PC-3 (cell line): ENCODE measurements at regions not wholly inside any gene's neighbourhood (a gene's known extent, or its start where the extent isn't known, plus 50 kb on each side); places are given as distances from the start of the nearest gene placed in this dataset.

Experiments used
- ATAC-seq: fragments of 200-7000 bp; cut with Tn5 transposase; 2 replicates; pipeline ENCODE4 v1.9.1; 2020; ENCODE audit warnings: mild to moderate bottlenecking, moderate library complexity
- BruUV-seq: library from RNA; stranded (reverse); fragments of 400-500 nt; replicated peaks from 2 replicates; lab custom pipeline; 2021; lab: Mats Ljungman, UMichigan
- CTCF ChIA-PET: fragments of 300-600 bp; sonication (Branson Sonifier 250); formaldehyde crosslinking; loops from one replicate; lab custom pipeline; 2022; ENCODE audit warnings: antibody characterized with exemption; lab: Charles Lee
- POLR2A ChIA-PET: fragments of 300-600 bp; sonication (Branson Sonifier 250); formaldehyde crosslinking; loops from one replicate; lab custom pipeline; 2022; ENCODE audit warnings: antibody characterized with exemption; ENCODE audit not compliant: unreplicated experiment; lab: Charles Lee
- DNase-seq: peaks from one replicate; pipeline ENCODE4 v3.0.0-alpha.2; 2015
- H2AFZ ChIP-seq: fragments of 300-600 bp; sonication (generic); 2 replicates; pipeline ENCODE4 v1.6.0; 2016; ENCODE audit warnings: antibody characterized with exemption, low read length
- H3F3A ChIP-seq: fragments of 300-600 bp; sonication (generic); one replicate; pipeline ENCODE4 v1.6.0; 2017; ENCODE audit warnings: antibody characterized with exemption, low read length, control low read depth, mild to moderate bottlenecking; ENCODE audit not compliant: unreplicated experiment
- H3K27ac ChIP-seq: fragments of 300-600 bp; sonication (generic); 2 replicates; pipeline ENCODE4 v1.5.1; 2016; ENCODE audit warnings: mild to moderate bottlenecking, low read length
- H3K27me3 ChIP-seq: fragments of 300-600 bp; sonication (generic); 2 replicates; pipeline ENCODE4 v1.6.1; 2016; ENCODE audit warnings: low read length, mixed read lengths
- H3K36me3 ChIP-seq: fragments of 300-600 bp; sonication (generic); 2 replicates; pipeline ENCODE4 v1.6.1; 2016; ENCODE audit warnings: low read depth, mixed run types, low read length, mixed read lengths
- H3K4me1 ChIP-seq: fragments of 300-600 bp; sonication (generic); 2 replicates; pipeline ENCODE4 v1.5.1; 2016; ENCODE audit warnings: low read length; ENCODE audit not compliant: insufficient read depth
- H3K4me2 ChIP-seq: fragments of 300-600 bp; sonication (generic); 2 replicates; pipeline ENCODE4 v1.6.0; 2016; ENCODE audit warnings: low read length
- H3K4me3 ChIP-seq: fragments of 300-600 bp; sonication (generic); 2 replicates; pipeline ENCODE4 v1.5.1; 2016; ENCODE audit warnings: mild to moderate bottlenecking, low read length, mixed read lengths
- H3K79me2 ChIP-seq: fragments of 300-600 bp; sonication (generic); 2 replicates; pipeline ENCODE4 v1.6.1; 2017; ENCODE audit warnings: low read length, mixed read lengths
- H3K9ac ChIP-seq: fragments of 300-600 bp; sonication (generic); 2 replicates; pipeline ENCODE4 v1.6.0; 2016; ENCODE audit warnings: mild to moderate bottlenecking, low read length
- H3K9me2 ChIP-seq: fragments of 300-600 bp; sonication (generic); replicated peaks from 2 replicates; pipeline ENCODE4 v1.6.1; 2016; ENCODE audit warnings: mixed run types, low read length, mixed read lengths
- H3K9me3 ChIP-seq: fragments of 300-600 bp; sonication (generic); 2 replicates; pipeline ENCODE4 v1.6.1; 2016; ENCODE audit warnings: low read length, mixed read lengths
- H4K20me1 ChIP-seq: fragments of 300-600 bp; sonication (generic); 2 replicates; pipeline ENCODE4 v1.6.1; 2016; ENCODE audit warnings: low read length, mixed read lengths
- CTCF ChIP-seq: fragments of 300-600 bp; sonication (generic); conservative IDR thresholded peaks from 2 replicates; pipeline ENCODE4 v1.5.1; 2017; ENCODE audit warnings: antibody characterized with exemption, low read depth, mild to moderate bottlenecking, low read length
- EZH2 ChIP-seq: fragments of 300-600 bp; sonication (generic); IDR thresholded peaks from one replicate; pipeline ENCODE4 v1.6.1; 2017; ENCODE audit warnings: antibody characterized with exemption, mild to moderate bottlenecking, low read length; ENCODE audit not compliant: unreplicated experiment
- EZH2phosphoT487 ChIP-seq: fragments of 300-600 bp; sonication (generic); IDR thresholded peaks from 2 replicates; pipeline ENCODE4 v1.6.1; 2018; ENCODE audit warnings: mild to moderate bottlenecking, antibody characterized with exemption, low read length, borderline replicate concordance
- intact Hi-C: fragments of 100-400 bp; cut with micrococcal nuclease; formaldehyde crosslinking; loops from 2 replicates; pipeline ENCODE4 v1.9.0; 2023

- Histone ChIP-seq H3K27ac (no peak overlapping the region), H3K27me3 (no peaks in the 10 kb centered on the region), H3K9ac (no peak overlapping the region), H3K4me3 (no peak overlapping the region), H3K4me1 (no peaks in the 10 kb centered on the region), H2AFZ (no peak overlapping the region), H3K4me2 (no peak overlapping the region), H4K20me1 (no peaks in the 10 kb centered on the region), H3K9me2 (no peaks in the 10 kb centered on the region), H3K36me3 (no peaks in the 10 kb centered on the region), H3K9me3 (no peaks in the 10 kb centered on the region), H3K79me2 (no peaks in the 10 kb centered on the region), H3F3A (no peaks in the 10 kb centered on the region)
- CTCF ChIA-PET = no interaction called here
- POLR2A ChIA-PET = no interaction called here
- intact Hi-C loops = no loop called here
- peak; percentile 54 for DNase-seq
- no TSS peak for BruUV-seq
- TF ChIP-seq CTCF = no peak
- TF ChIP-seq EZH2 = no peak
- TF ChIP-seq EZH2phosphoT487 = no peak
- no peak for ATAC-seq
These were observed 122.6 kb upstream of the DNAJC10 start for GRCh38 chr2:182593394-182593975.

GRCh38 chr2:182594286-182594685, 121.8 kb upstream of the DNAJC10 start:
- Histone ChIP-seq H3K36me3 (no peaks in the 10 kb centered on the region), H3K9ac (no peak overlapping the region), H4K20me1 (no peaks in the 10 kb centered on the region), H3K79me2 (no peaks in the 10 kb centered on the region), H3K4me3 (no peak overlapping the region), H3K4me2 (no peak overlapping the region), H3K27me3 (no peaks in the 10 kb centered on the region), H2AFZ (no peak overlapping the region), H3K27ac (no peak overlapping the region), H3K4me1 (no peaks in the 10 kb centered on the region), H3K9me2 (no peaks in the 10 kb centered on the region), H3K9me3 (no peaks in the 10 kb centered on the region), H3F3A (no peaks in the 10 kb centered on the region)
- DNase-seq (peak; percentile 31), ATAC-seq (no peak; the same call in 1 of the 2 replicates)
- ChIA-PET POLR2A (no interaction called here), CTCF (no interaction called here)
- TF ChIP-seq CTCF (no peak), EZH2phosphoT487 (no peak), EZH2 (no peak)
- intact Hi-C loops = no loop called here
- BruUV-seq = no TSS peak

- no peak overlapping the region for H3K4me3 ChIP-seq
- H3K79me2 ChIP-seq = no peaks in the 10 kb centered on the region
- no peak overlapping the region for H3K27ac ChIP-seq
- H3K9me2 ChIP-seq = no peaks in the 10 kb centered on the region
- CTCF ChIA-PET = no interaction called here
- ATAC-seq = no peak
- H3K9ac ChIP-seq = no peak overlapping the region
- BruUV-seq = no TSS peak
- DNase-seq = no peak
- no peaks in the 10 kb centered on the region for H4K20me1 ChIP-seq
- H2AFZ ChIP-seq = no peak overlapping the region
- no peak for TF ChIP-seq EZH2phosphoT487
- TF ChIP-seq CTCF = no peak
- no peak for TF ChIP-seq EZH2
- no peaks in the 10 kb centered on the region for H3K4me1 ChIP-seq
- H3K36me3 ChIP-seq = no peaks in the 10 kb centered on the region
- POLR2A ChIA-PET = no interaction called here
- no peaks in the 10 kb centered on the region for H3F3A ChIP-seq
- H3K27me3 ChIP-seq = no peaks in the 10 kb centered on the region
- H3K4me2 ChIP-seq = no peak overlapping the region
- no peaks in the 10 kb centered on the region for H3K9me3 ChIP-seq
- intact Hi-C loops = no loop called here
These were observed 120.4 kb upstream of the DNAJC10 start for GRCh38 chr2:182595650-182596049.
